Epithelial cell of prostate (primary cell): ENCODE measurements at regions not wholly inside any gene's neighbourhood (a gene's known extent, or its start where the extent isn't known, plus 50 kb on each side); places are given as distances from the start of the nearest gene placed in this dataset.

Source experiments
- DNase-seq: peaks from one replicate; pipeline ENCODE4 v3.0.0-alpha.2; 2011; ENCODE audit warnings: low read depth, low spot score
- H3K27ac ChIP-seq: fragments of 450-650 bp; 2 replicates; pipeline ENCODE4 v1.5.1; 2017; ENCODE audit warnings: mild to moderate bottlenecking

DNA sequence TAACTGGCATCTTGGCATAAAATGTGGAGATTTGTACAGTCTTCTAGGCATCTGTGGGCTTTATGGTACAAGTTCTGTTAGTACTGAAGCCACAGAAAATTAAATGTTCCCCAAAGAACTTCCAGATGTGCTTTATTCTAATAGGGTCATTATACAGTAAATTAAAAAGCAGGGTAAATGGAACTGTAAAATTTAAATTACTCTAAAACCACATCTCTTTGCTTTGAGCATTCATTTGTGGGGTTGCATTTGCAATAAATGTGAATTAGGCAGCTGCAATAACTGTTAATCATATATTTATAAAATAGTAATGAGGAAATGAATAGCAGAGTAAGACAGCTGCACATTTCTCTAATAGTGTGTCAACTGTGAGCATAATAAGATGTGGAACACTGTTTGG lies 151.5 kb downstream of the BUB3 start:
- DNase-seq, result no peak
- no peak overlapping the region for H3K27ac ChIP-seq

DNA sequence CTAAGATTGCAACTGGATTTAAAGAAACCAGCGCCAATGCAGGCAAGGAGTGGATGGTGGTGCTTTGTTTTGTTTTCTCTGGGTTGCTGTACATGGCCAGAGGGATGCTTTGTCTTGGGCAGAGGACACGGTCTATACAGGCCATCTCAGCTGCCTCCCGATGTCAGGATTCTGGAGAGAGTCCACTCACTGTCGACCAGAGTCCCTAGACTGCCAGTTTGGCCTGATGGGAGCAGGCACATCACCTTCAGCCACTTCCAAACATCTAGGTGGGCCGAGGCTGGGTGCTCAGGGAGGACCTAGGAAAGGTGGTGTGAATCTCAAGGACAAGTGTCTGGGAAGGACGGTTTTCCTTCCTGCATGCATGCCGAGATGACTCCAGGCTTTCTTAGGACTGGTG lies 152.1 kb downstream of the BUB3 start:
- DNase-seq, result no peak
- no peak overlapping the region for H3K27ac ChIP-seq

DNA sequence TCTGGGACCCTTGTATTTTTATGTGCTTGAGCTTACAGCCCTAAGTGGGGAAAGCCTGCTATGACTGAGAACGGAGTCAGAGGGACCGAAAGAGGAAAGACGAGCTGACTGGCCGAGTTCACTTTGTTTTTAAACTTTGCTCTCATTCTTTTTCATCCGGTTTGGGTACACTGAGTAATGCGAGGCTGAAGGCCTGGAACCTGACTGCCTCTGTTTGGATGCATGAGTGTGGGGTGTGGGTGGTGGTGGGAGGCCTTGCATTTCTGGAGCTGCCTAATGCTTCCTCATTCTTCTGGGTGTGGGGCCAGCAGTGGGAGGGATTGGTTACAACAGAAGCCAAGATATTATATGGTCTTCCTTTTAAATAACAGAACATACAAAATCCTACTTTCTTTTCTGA lies 155.5 kb downstream of the BUB3 start:
- no peak for DNase-seq
- H3K27ac ChIP-seq, result no peak overlapping the region

DNA sequence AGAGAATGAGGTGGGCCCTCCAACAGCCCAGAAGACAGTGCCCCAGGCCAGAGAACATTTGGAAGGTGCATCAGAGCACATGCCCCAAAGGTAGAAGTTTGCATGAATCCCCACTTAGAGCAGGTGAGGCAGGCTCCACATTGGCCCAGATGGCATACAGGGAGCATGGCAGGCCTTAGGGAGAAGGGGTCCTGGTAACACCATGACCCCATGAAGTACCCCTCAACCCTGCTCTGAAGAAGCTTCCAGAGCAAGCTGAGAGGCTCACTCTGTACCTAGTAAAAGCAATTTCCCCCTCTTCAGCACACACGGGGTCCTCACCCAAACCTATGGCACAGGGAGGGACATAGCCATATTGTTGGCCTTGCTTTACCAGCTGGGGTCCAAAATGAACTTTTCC lies 162.6 kb downstream of the BUB3 start:
- DNase-seq, result no peak

DNA sequence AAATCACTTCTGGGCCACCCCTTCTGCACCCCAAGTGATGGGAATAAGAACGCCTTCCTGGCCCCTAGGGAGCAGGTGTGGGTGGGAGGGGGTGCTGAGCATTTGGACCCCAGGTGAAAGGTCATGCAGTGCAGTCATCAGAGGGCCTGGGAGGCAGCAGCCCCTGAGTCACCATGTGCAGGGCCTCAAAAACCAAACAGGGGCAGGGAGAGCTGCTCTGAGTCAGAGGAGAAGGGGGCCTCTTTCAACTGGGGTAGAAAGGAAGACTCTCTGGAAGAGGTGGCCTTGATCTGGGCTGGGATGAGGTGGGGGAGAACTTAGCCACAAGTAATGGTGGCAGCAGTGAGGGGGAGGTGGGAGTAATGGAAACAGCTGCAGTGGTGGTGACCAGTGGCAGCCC lies 164.3 kb downstream of the BUB3 start:
- H3K27ac ChIP-seq, result no peak overlapping the region
- no peak for DNase-seq

More for the DNA sequence above, 162.6 kb downstream of the BUB3 start:
- H3K27ac ChIP-seq, result no peak overlapping the region

DNA sequence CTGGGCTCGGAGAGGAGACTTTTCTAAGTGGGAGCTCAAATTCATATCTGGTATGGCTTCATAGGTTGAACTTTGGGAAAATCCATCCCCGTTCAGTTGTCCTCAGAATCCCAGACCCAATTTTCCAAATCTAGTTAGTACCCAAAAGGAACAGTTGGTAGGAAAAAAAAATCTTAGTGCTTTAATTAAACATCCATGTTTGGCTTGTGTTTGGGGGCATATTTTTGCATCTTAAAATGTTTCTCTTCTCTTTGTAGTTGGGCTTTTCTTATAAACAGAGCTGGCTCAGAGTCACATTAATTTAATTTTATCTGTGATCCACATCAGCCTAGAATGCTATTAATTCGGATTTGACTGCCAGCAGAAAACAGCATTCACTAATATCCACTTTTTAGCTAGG lies 165.9 kb downstream of the BUB3 start:
- no peak for DNase-seq
- no peak overlapping the region for H3K27ac ChIP-seq

DNA sequence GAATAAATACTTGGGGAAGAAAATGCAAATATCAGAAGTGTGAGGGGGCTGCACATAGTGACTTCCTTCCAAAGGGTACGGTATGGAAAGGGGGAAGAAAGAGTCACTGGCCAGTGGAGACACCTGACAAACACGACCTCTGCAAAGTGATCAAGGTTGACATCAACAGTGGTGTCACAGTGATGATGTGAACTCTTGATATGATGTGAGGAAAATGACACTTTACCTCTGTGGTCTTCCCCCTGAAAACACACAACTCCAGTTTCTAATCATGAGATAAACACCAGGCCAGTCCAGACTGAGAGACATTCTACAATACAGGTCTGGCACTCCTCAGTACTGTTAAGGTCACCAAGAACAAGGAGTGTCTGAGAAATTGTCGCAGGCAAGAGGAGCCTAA lies 169.7 kb downstream of the BUB3 start:
- DNase-seq, result no peak

DNA sequence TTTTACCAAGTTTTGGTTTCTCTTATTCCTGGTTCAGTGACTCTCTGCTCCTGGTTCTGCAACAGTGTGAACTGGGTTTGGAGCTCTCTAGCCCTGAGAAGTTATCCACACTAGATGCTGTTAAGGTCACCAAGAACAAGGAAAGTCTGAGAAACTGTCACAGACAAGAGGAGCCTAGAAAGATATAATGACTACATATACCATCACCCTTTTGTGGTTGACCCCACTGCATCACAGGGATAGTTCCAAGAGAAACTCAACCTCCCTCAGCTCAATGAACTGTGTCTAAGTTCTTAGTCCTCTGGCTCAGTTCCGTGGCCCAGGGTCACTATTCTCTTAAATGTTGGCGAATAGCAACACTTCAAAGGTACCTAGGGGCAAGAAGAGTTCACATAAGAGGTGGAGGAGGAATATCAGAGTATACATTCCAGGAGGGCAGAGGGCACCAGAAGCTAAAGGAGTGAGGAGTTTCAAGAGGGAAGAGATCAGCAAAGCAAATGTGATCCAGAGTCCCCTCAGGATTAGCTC lies 171.5 kb downstream of the BUB3 start:
- H3K27ac ChIP-seq, result no peak overlapping the region
- no peak for DNase-seq

More for the DNA sequence above, 169.7 kb downstream of the BUB3 start:
- H3K27ac ChIP-seq, result no peak overlapping the region

DNA sequence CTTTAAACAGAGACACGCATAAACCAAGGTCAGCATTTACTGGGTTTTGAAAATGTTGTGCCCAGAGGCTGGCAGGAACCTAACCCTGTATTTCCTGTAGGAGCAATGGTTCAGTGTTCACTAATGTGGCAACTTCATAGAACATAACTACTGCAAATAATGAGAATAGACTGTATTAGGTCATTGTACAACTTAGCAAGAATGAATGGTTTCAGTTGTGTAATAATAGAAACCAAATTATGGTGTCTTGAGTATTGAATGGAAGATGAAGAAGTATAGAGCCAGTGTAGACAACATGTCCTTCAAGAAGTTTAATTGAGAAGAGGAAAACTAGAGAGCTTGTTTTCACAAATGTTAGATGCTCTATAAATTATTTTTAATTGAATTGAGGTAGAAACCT lies 172.5 kb downstream of the BUB3 start:
- DNase-seq, result no peak
- H3K27ac ChIP-seq, result no peak overlapping the region

DNA sequence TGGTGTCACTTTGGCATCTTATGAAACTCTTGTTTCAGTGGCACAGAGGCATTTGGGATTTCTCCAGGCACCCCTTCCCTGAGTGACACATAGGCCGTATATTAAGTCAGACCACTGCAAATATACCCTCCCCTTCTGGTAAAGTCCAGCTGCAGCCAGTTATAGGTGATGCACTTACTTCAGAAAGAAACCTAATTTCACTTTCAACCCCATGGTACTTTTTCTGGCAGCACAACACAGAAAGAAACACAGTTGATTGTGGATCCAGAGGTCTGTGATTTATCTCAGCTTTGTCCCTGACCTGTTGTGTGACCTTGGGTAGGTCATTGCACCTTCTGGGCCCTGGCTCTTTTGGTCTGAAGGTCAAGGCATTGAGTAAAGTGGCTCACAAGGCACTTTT lies 173.2 kb downstream of the BUB3 start:
- H3K27ac ChIP-seq, result no peak overlapping the region
- no peak for DNase-seq

DNA sequence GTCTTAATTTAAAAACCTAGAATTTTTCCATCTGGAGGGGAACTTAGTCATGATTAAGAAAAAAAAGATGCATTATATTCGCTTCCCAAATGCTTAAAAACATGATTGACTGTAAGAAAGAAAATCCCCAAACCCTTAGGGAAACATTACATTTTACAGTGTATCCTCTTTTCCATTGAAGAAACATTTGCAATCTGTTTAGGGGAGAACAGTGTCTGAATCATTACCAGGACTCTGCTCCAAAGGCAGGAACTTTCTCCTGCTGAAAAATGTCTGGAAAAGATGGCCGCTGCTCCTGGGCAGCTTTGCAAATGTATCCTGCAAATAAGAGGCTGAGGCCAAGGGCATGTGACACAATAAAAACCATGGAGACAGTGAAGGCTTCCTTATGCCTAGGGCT lies 173.7 kb downstream of the BUB3 start:
- no peak for DNase-seq
- H3K27ac ChIP-seq, result no peak overlapping the region

DNA sequence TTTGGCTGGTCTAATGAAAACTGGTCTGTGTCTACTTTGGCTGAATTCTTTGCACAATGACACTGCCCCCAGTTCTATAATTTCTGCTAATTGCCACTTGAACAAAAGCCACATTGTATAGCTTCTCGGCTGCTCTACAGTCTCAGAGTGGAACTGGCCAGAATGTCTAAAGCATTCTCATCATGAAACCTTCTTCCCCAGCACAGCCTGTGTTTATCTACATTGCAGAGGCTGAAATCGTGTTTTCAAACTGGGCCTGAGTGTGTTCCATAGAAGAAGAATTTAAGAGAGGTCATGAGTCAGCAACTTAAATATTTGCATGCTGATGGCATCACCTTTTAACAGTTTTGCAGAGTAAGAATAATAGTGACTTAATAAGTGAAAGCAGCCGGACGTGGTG lies 177.2 kb downstream of the BUB3 start:
- DNase-seq, result peak; percentile 37
- H3K27ac ChIP-seq, result no peak overlapping the region

DNA sequence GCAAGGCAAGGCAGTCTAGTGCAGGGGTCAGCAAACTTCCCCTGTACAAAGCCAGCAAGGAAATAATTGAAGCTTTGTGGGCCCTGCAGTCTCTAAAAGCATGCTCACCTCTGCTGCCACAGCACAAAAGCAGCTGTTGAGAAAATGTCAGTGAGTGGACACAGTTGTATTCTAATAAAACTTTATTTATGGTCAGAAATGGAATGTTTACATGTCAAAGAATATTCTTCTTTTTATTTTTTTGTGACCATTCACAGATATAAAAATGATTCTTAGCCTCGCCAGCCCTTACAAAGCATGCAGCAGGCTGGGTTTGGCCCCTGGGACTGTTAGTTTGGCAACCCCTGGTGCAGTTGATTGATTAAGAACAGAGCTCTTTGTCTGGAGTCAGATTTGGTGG lies 192.4 kb downstream of the BUB3 start:
- H3K27ac ChIP-seq, result no peak overlapping the region
- DNase-seq, result no peak

DNA sequence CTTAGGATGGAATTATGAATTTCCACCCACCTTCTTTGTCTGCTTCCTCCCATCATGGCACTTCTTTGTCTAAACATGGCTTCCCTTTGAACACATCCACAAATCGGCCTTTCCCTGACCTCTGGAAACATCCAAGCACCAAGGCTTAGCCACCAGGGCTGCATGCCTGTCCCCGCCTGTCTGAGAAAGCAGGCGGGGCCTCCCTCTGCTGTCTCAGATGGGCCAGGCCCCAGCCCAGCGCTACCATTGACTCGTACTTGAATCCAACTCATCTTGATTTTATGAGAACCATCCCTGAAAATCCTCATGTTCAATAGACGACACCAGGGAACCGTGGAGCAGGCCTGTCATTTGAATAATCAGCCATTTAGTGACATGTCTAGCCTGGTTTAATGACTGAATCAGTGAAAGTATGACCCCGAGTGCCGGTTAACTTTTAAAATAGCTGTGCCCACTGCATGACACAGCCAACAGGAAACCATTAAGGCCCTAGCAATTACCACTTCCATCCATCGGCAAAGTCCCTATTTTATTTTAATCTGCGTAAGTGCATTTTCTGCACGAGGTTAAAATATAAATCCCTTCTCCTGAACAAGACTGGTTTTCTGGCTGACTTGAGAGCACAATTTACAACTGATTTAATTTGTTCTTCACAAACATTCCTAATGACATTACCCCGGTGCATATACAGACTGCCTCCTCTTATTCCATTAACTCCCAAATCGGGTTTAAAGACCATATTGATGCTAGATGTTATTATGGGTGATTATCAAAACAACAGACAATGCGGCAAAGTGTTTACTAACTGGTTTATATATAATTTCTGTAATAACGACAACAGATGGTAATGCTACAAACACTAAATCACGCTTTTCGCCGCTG lies 194.7 kb downstream of the BUB3 start:
- H3K27ac ChIP-seq, result no peak overlapping the region
- no peak for DNase-seq

DNA sequence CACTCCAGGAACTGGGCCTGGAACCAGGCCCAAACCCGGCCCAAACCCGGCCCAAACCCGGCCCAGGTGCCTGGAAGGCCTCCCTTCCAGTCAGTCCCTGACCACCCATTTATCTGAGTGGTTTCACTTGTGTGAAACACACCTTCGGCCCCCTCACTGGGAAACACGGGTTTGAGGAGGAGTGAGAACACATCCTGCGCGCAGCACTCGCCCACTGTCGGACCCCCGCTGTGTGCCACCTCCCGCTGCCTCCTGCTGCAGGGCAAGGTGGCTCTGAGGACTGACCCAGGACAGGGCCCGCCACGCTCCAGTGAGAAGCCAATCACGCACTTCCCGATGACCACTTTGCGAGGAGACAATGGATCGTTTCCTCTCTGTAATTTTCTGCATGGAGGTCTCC lies 197.5 kb downstream of the BUB3 start:
- no peak overlapping the region for H3K27ac ChIP-seq
- DNase-seq, result no peak

DNA sequence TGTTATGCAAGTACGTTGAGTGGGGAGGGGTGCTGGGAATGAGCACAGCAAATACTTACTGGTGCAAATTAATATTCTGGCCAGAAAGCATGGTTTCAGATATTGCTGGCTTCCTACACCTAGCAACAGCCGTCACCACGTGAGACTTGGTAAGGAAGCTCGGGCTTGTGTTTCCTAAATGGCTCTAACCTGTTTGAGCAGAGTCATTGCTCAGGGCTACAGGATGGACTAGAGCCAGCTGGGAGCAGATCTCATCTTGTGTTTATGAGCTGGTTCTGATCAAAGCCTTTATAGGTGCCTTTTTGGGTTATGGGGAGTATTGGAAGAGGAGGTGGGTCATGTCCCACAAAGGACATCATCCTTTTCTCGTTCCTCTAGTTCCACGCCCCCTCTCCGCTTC lies 200.3 kb downstream of the BUB3 start:
- peak; percentile 31 for DNase-seq
- H3K27ac ChIP-seq, result no peak overlapping the region

DNA sequence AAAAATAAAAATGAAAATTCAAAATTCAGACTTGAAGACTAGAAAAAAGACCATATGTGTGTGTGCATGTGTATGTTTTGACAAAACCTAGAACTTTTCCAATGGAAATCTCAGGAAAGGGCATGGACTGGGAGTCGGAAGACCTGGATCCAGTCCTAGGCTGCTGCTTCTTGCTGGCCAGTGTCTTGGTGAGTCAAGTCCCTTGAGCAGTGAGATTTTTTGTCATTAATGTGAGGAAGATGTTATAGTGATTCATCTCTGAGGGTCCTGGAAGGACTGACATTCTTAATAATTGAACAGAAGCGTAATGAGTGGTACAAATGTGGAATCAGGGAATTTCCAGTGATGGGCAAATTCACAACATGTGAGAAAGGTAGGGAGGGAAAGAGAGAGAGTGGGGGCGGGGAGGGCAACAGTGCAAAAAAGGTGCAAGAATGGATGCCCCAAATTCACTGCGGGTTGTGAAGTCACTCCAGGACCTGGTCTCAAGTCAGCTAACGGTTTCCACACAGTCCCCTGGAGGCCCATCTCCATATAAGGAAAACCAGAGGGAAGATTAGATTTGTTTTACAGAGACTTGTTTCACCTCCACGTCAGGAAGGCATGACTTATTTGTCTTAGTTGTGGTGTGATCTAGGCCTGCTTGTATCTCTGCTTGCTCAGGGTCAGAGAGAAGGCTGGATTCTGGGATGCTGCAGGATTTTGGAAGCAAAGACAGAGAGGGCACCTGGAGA lies 201.7 kb downstream of the BUB3 start:
- H3K27ac ChIP-seq, result no peak overlapping the region
- no peak for DNase-seq

DNA sequence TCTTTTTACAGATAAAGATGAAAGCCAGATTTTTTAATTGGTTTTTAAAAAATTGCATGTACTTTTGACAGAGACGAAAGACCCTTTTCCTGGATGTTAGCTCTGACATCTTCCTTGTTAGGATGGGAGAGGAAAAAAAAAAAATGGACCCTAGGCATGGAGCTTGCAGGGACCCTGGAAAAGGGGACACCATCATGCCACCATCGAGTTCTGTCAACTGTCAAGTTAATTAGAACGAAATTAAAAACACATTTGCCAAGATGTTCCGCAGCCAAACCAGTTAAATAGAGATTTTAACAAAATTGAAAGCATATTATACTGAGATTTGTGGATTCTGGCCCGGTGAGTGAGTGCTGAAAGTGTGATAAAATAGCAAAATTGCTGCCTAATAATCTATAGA lies 202.6 kb downstream of the BUB3 start:
- H3K27ac ChIP-seq, result no peak overlapping the region
- no peak for DNase-seq

DNA sequence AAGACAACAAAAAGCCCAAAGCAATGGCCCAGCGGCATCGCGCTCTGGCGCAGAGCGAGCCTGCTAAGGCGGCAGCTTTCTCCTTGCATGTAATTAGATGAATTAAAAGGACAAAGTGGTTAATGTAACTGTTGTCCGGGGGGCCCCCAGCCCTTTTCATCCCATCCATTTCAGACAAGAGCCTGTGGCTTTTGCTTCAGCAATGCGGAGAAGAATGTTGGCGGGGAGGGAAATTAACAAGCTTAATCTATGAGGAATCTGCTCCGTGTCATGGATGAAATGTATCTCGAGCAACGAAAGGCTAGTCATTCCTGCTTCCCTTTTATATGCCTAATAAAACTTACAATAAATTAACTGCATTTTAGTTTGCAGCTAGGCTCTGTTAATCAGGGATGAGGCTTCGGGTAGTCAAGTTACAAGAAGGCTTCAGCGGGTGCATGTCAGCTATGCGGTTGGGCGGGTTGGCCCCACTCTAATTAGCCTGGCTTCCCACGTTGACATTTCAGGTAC lies 203.3 kb downstream of the BUB3 start:
- DNase-seq, result no peak
- H3K27ac ChIP-seq, result no peak overlapping the region

DNA sequence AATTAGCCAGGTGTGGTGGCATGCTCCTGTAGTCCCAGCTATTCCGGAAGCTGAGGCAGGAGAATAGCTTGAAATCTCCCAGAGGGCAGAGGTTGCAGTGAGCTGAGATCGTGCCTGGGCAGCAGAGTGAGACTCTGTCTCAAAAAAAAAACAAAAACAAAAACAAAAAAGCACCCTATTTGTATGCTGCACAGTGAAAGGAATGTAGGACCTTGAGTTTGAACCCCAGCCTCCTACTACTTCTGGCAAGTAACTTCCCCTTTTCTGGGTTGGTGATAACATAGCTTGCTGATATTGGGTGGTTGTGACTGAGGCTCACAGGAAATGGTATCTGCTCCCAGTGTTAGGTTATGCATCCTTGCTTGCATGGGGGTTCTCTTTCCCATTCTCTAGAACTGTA lies 205.3 kb downstream of the BUB3 start:
- no peak overlapping the region for H3K27ac ChIP-seq
- DNase-seq, result no peak

DNA sequence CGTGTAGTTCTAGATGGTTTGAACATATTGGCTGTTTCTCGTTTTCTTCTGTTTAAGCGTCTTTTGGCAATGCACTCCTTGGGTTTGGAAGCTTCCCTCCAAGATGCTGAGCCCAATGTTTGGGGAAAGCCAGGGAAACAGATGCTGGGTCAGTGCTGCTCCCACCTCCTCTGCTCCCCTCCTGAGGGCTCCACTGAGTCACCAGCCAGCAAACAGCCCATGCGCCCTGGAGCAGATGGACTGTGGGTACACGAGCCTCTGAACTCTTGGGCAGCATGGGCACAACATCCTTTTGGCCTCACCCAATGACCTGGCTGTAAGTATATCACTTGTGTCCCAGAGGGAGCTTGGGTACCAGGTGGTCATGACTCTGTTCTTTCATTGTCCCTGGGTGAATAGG lies 207.6 kb downstream of the BUB3 start:
- DNase-seq, result no peak
- no peak overlapping the region for H3K27ac ChIP-seq
